SK-N-MC (cell line): ENCODE measurements at regions not wholly inside any gene's neighbourhood (a gene's known extent, or its start where the extent isn't known, plus 50 kb on each side); places are given as distances from the start of the nearest gene placed in this dataset.

Source experiments
- EZH2 ChIP-seq: fragments of 200-600 bp; sonication (generic); IDR thresholded peaks from one replicate; pipeline ENCODE4 v1.6.1; 2017; ENCODE audit warnings: antibody characterized with exemption
- POLR2AphosphoS5 ChIP-seq: IDR thresholded peaks from 2 replicates; pipeline ENCODE4 v1.6.1; 2012; ENCODE audit warnings: mild to moderate bottlenecking, low read depth, low read length, borderline replicate concordance

DNA sequence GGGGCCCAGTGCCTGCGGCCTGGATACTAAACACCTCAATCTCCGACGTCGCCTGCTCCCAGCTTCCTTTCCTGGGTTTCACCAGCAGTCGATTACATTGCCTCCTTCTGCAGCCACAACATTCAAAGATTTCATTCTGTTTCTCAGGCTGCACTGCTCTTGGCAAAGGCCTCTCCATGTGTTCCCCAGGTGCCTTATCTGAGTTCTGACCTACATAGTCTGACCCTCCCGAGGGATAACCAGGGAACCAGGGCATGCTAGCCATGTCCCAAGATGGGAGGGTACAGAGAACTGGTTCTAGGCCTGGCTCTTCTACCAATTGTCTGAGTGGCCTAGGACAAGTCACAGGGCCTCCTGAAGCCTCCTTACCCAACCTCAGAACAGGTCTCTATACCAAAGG is 62.2 kb upstream of the ACSL1 start:
- TF ChIP-seq EZH2 = no peak
- no peak for TF ChIP-seq POLR2AphosphoS5
